Uterus (tissue), 3 donors: ENCODE measurements at regions not wholly inside any gene's neighbourhood (a gene's known extent, or its start where the extent isn't known, plus 50 kb on each side); places are given as distances from the start of the nearest gene placed in this dataset.

Experiments used
- DNase-seq, 2 donors: peaks; one replicate each; pipeline ENCODE4 v3.0.0-alpha.2; 2019 to 2020
- H3K27ac ChIP-seq, 2 donors: fragments of 200-600 bp; sonication (generic); 1 replicate in 1 of 2; 2 replicates in 1 of 2; pipeline ENCODE4 v1.5.1; 2016 to 2018
- H3K27me3 ChIP-seq, 2 donors: fragments of 200-600 bp; sonication (generic); one replicate each; pipeline ENCODE4 v1.5.1; 2018 to 2019; ENCODE audit warnings: control low read depth in 1 of 2
- H3K36me3 ChIP-seq, 2 donors: fragments of 200-600 bp; sonication (generic); one replicate each; pipeline ENCODE4 v1.5.1; 2019; ENCODE audit warnings: control low read depth in 1 of 2
- H3K4me1 ChIP-seq, 2 donors: fragments of 200-600 bp; sonication (generic); one replicate each; pipeline ENCODE4 v1.5.1; 2018 to 2019; ENCODE audit warnings: control low read depth in 1 of 2
- H3K4me3 ChIP-seq, 2 donors: fragments of 200-600 bp; sonication (generic); 1 replicate in 1 of 2; 2 replicates in 1 of 2; pipeline ENCODE4 v1.5.1; 2018 to 2019; ENCODE audit warnings: mild to moderate bottlenecking in 1 of 2
- H3K9me3 ChIP-seq, 2 donors: fragments of 200-600 bp; sonication (generic); one replicate each; pipeline ENCODE4 v1.5.1; 2019; ENCODE audit warnings: control low read depth in 1 of 2
- POLR2A ChIP-seq, 2 donors: fragments of 450-650 bp; IDR thresholded peaks; one replicate each; pipeline ENCODE4 v1.6.1; 2016; ENCODE audit warnings: antibody characterized with exemption in 2 of 2, mild to moderate bottlenecking in 1 of 2, moderate library complexity in 1 of 2
- intact Hi-C: fragments of 100-400 bp; cut with DNase I; formaldehyde crosslinking; loops from one replicate; pipeline ENCODE4 v1.15.1; 2023; ENCODE audit warnings: low total_unique reads
- TF ChIP-seq, protein P1 (sequence below), 4 experiments: fragments of 200-600 bp in 2 of 4; fragments of 450-650 bp in 2 of 4; sonication (generic) in 2 of 4; IDR thresholded peaks; one replicate each; pipeline ENCODE4 v1.5.1; 2016 to 2019; ENCODE audit warnings: antibody characterized with exemption in 4 of 4, mild to moderate bottlenecking in 2 of 4, moderate library complexity in 1 of 4
- donor health status: DM: yes; HTN: yes; CAD: no.

DNA sequence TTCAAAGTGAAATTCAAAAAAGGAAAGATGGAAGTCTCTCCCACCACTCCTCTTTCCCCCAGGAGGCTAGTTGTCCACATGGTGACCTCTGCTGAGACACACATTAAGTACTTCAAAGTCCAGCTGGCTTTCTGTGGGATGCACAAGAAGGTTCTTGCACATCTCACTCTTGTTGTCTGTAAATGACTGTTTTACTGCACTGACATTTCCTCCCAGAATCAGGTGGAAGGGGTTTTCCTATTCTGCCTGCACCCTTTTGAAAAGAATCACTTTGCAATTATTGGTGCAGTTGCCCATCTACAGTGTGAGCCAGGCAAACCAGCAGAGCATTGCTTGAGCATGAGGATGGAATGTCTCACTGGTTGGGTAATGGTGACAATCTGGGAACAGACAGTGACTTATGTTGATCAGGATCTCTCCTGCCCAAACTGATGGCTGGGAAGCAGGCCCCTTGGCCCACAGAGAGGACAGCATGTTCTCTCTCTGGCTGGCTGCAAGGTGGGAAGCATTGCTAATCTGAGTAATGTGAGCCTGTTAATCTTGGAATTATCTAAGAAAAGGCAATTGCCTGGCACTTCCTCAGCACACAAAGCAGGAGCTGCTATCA is 347.7 kb upstream of the SATB1 start:
- Histone ChIP-seq H3K4me1 (no peaks in the 10 kb centered on the region), H3K4me3 (no peak overlapping the region), H3K27ac (no peak overlapping the region), H3K36me3 (no peaks in the 10 kb centered on the region), H3K27me3 (no peaks in the 10 kb centered on the region), H3K9me3 (no peaks in the 10 kb centered on the region)
- intact Hi-C loops = no loop called here
- TF ChIP-seq, protein P1, sequence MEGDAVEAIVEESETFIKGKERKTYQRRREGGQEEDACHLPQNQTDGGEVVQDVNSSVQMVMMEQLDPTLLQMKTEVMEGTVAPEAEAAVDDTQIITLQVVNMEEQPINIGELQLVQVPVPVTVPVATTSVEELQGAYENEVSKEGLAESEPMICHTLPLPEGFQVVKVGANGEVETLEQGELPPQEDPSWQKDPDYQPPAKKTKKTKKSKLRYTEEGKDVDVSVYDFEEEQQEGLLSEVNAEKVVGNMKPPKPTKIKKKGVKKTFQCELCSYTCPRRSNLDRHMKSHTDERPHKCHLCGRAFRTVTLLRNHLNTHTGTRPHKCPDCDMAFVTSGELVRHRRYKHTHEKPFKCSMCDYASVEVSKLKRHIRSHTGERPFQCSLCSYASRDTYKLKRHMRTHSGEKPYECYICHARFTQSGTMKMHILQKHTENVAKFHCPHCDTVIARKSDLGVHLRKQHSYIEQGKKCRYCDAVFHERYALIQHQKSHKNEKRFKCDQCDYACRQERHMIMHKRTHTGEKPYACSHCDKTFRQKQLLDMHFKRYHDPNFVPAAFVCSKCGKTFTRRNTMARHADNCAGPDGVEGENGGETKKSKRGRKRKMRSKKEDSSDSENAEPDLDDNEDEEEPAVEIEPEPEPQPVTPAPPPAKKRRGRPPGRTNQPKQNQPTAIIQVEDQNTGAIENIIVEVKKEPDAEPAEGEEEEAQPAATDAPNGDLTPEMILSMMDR (IDR thresholded peaks at IDR 0.05) = no peak
- TF ChIP-seq POLR2A (IDR thresholded peaks at IDR 0.05) = no peak
- no peak for DNase-seq

DNA sequence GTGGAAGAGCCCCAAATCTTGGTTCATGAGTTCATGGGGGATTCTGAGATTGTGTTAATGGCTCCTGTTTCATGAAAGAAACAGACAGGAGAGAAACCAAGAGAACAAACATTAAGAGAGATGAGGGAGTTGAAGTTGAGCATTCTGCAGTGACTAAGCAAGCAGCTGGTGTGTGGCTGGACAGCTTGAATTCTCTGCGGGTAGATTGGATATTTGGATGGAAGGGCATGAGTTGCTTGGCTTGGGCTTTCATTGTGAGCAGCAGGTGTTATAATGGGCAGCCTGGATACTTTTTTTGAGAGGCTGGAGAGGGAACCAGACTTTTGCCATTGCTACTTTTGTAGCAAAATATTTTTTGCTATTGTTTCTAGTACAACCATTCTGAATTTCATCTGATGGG is 346.8 kb upstream of the SATB1 start:
- intact Hi-C loops = no loop called here
- TF ChIP-seq, protein P1 (IDR thresholded peaks at IDR 0.05) = no peak
- TF ChIP-seq POLR2A (IDR thresholded peaks at IDR 0.05) = no peak
- Histone ChIP-seq H3K4me3 (no peak overlapping the region), H3K27me3 (no peaks in the 10 kb centered on the region), H3K9me3 (no peaks in the 10 kb centered on the region), H3K4me1 (no peaks in the 10 kb centered on the region), H3K27ac (no peak overlapping the region), H3K36me3 (no peaks in the 10 kb centered on the region)
- DNase-seq = no peak

DNA sequence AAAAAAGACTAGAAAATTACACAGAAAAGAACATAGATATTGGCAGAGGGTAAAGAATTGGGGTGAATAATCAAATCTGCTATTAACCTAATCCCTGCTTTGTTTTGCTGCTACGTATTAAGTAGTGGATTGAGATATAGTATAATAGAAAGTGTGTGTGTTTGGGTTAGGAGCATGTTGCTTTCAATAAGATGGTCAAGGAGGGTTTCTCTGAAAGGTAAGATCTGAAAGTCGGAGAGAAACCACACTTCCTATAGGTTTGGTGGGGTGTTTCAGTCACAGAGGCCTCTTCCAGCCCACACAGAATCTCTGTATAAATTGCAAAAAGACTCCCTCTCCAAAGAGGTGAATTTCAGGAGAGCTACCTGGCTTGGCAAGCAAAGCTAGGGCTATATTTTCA is 345.7 kb upstream of the SATB1 start:
- TF ChIP-seq, protein P1 (IDR thresholded peaks at IDR 0.05) = no peak
- no peak for TF ChIP-seq POLR2A (IDR thresholded peaks at IDR 0.05)

DNA sequence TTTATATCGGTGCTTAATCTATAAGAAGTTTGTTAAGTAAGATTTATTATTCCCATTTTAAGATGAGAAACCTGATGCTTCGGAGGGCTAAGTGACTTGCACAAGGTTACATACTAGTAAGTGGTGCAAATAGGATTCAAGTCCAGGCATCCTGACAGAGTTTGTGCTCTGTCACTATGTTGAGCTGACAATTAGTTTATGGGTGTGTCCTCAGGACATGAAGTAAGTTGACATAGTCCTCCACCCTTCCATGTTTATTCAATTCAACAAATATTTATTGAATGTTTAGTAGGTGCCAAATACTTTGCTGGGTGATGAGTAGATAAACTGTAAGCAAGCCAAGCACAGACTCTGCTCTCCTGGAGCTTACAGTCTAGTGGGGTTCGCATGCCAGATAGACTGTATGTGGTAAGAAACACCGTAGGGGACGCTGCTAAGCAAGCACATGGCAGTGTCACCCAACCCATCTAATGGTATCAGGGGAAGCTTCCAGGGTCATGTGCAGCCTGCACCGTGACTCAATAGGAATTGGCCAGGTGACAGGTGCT is 342.7 kb upstream of the SATB1 start:
- intact Hi-C loops = no loop called here
- H3K4me3 ChIP-seq = no peak overlapping the region
- no peak overlapping the region for H3K27ac ChIP-seq
- no peaks in the 10 kb centered on the region for H3K9me3 ChIP-seq
- TF ChIP-seq POLR2A (IDR thresholded peaks at IDR 0.05) = no peak
- TF ChIP-seq, protein P1 (IDR thresholded peaks at IDR 0.05) = no peak
- no peak for DNase-seq
- H3K4me1 ChIP-seq = no peaks in the 10 kb centered on the region
- no peaks in the 10 kb centered on the region for H3K36me3 ChIP-seq
- H3K27me3 ChIP-seq = no peaks in the 10 kb centered on the region

More for the DNA sequence above, 345.7 kb upstream of the SATB1 start:
- no peak for DNase-seq
- Histone ChIP-seq H3K4me1 (no peaks in the 10 kb centered on the region), H3K27me3 (no peaks in the 10 kb centered on the region), H3K9me3 (no peaks in the 10 kb centered on the region), H3K36me3 (no peaks in the 10 kb centered on the region), H3K27ac (no peak overlapping the region), H3K4me3 (no peak overlapping the region)
- intact Hi-C loops = no loop called here

DNA sequence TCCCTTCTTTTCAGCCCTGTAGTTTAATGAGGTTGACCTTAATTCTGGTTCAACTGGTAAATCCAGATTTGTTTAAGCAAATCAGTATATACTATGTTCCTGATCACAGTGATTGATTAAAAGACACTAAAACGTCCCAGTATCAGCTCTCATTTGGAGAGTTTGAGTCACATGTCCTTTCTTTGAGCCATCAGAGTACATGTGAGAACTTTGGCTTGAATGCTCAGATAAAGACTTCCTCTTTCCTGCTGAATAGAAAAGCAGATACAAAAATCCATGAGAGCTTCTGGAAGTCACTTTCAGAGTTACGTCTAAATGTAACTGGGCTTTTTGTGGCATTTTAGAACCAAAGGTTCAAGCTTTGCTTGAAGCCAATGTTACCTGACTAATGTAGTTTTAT is 341.8 kb upstream of the SATB1 start:
- no peak overlapping the region for H3K27ac ChIP-seq
- DNase-seq = no peak
- H3K4me1 ChIP-seq = no peaks in the 10 kb centered on the region
- TF ChIP-seq, protein P1 (IDR thresholded peaks at IDR 0.05) = no peak
- TF ChIP-seq POLR2A (IDR thresholded peaks at IDR 0.05) = no peak
- no peaks in the 10 kb centered on the region for H3K36me3 ChIP-seq
- no peaks in the 10 kb centered on the region for H3K9me3 ChIP-seq
- no peak overlapping the region for H3K4me3 ChIP-seq
- no peaks in the 10 kb centered on the region for H3K27me3 ChIP-seq
- intact Hi-C loops = no loop called here
